NCI-H82 (cell line): ENCODE measurements at regions not wholly inside any gene's neighbourhood (a gene's known extent, or its start where the extent isn't known, plus 50 kb on each side); places are given as distances from the start of the nearest gene placed in this dataset.
A peak's percentile ranks its signal among the peaks of the same experiment; 100 is the strongest.
"Not testable (repeated sequence)": the region's sequence is repeated elsewhere in the genome, so short reads cannot be mapped to it uniquely, and the experiment has no call there.

Source experiments
- DNase-seq: peaks from one replicate; lab custom pipeline; 2025; lab: John Stamatoyannopoulos, UW

GRCh38 chr2:84048964-84049363 lies 410.1 kb downstream of the SUCLG1 start:
- DNase-seq: no peak

- no peak for DNase-seq
Observed at GRCh38 chr2:84041506-84041905, 417.6 kb downstream of the SUCLG1 start.

GRCh38 chr2:84040281-84040680 lies 418.8 kb downstream of the SUCLG1 start:
- DNase-seq: no peak

- DNase-seq: peak; percentile 76
Observed at GRCh38 chr2:84038866-84039265, 420.2 kb downstream of the SUCLG1 start.

- DNase-seq: no peak
Observed at GRCh38 chr2:84033347-84033974, 425.6 kb downstream of the SUCLG1 start.

GRCh38 chr2:84031312-84032050 lies 427.6 kb downstream of the SUCLG1 start:
- DNase-seq: peak; percentile 15

- DNase-seq: peak; percentile 75
Observed at GRCh38 chr2:84029903-84030575, 429.0 kb downstream of the SUCLG1 start.

GRCh38 chr2:84026818-84027217 lies 432.3 kb downstream of the SUCLG1 start:
- no peak for DNase-seq

- DNase-seq: peak; percentile 85
Observed at GRCh38 chr2:84022810-84023431, 436.2 kb downstream of the SUCLG1 start.

GRCh38 chr2:84017010-84017409 lies 442.1 kb downstream of the SUCLG1 start:
- no peak for DNase-seq

GRCh38 chr2:84016183-84016582 lies 442.9 kb downstream of the SUCLG1 start:
- DNase-seq: no peak

- no peak for DNase-seq
Observed at GRCh38 chr2:83997889-83998288, 461.2 kb downstream of the SUCLG1 start.

GRCh38 chr2:83994633-83995179 lies 464.4 kb downstream of the SUCLG1 start:
- DNase-seq: no peak

- no peak for DNase-seq
Observed at GRCh38 chr2:83993873-83994632, 465.0 kb downstream of the SUCLG1 start.

- no peak for DNase-seq
Observed at GRCh38 chr2:83991992-83992391, 467.1 kb downstream of the SUCLG1 start.

- peak; percentile 95 for DNase-seq
Observed at GRCh38 chr2:83990636-83991035, 468.4 kb downstream of the SUCLG1 start.

GRCh38 chr2:83976628-83977027 lies 482.5 kb downstream of the SUCLG1 start:
- not testable (repeated sequence) for DNase-seq

- peak; percentile 18 for DNase-seq
Observed at GRCh38 chr2:83972128-83972527, 487.0 kb downstream of the SUCLG1 start.

- DNase-seq: no peak
Observed at GRCh38 chr2:83971547-83971946, 487.5 kb downstream of the SUCLG1 start.

GRCh38 chr2:83970217-83970929 lies 488.7 kb downstream of the SUCLG1 start:
- DNase-seq: peak; percentile 15

GRCh38 chr2:83969085-83969484 lies 490.0 kb downstream of the SUCLG1 start:
- no peak for DNase-seq
